Neural cell (in vitro differentiated cells): ENCODE measurements at regions not wholly inside any gene's neighbourhood (a gene's known extent, or its start where the extent isn't known, plus 50 kb on each side); places are given as distances from the start of the nearest gene placed in this dataset.
A peak's percentile ranks its signal among the peaks of the same experiment; 100 is the strongest.
"Not testable (repeated sequence)": the region's sequence is repeated elsewhere in the genome, so short reads cannot be mapped to it uniquely, and the experiment has no call there.

Experiments
- H2AFZ ChIP-seq: fragments of 200-600, 300-800 bp; sonication (generic), shearing (Covaris generic); 2 replicates; pipeline ENCODE4 v1.6.0; 2014; ENCODE audit warnings: low read depth, mild to moderate bottlenecking, antibody characterized with exemption, low read length, moderate library complexity
- H3F3A ChIP-seq: fragments of 200-600 bp; shearing (Covaris generic); 2 replicates; pipeline ENCODE4 v1.6.1; 2016; ENCODE audit warnings: mild to moderate bottlenecking, moderate library complexity, mixed read lengths, antibody characterized with exemption, low read length; ENCODE audit not compliant: insufficient read depth, poor library complexity, severe bottlenecking
- H3K27ac ChIP-seq: fragments of 200-600, 300-800 bp; sonication (generic), shearing (Covaris generic); 2 replicates; pipeline ENCODE4 v1.5.1; 2014; ENCODE audit warnings: mild to moderate bottlenecking, low read length, moderate library complexity
- H3K27me3 ChIP-seq: fragments of 300-800, 200-600 bp; sonication (generic), shearing (Covaris generic); 2 replicates; pipeline ENCODE4 v1.6.0; 2014; ENCODE audit warnings: mild to moderate bottlenecking, low read depth, low read length, moderate library complexity; ENCODE audit not compliant: insufficient read depth
- H3K36me3 ChIP-seq: fragments of 300-800, 200-600 bp; sonication (generic), shearing (Covaris generic); 2 replicates; pipeline ENCODE4 v1.5.1; 2014; ENCODE audit warnings: mild to moderate bottlenecking, antibody characterized with exemption, low read length, moderate library complexity; ENCODE audit not compliant: insufficient read depth
- H3K4me2 ChIP-seq: fragments of 300-800, 200-600 bp; sonication (generic), shearing (Covaris generic); 2 replicates; pipeline ENCODE4 v1.6.0; 2014; ENCODE audit warnings: mild to moderate bottlenecking, low read length
- H3K4me3 ChIP-seq: fragments of 300-800, 200-600 bp; sonication (generic), shearing (Covaris generic); 2 replicates; pipeline ENCODE4 v1.5.1; 2014; ENCODE audit warnings: mild to moderate bottlenecking, low read length, moderate library complexity
- H3K79me2 ChIP-seq: fragments of 200-600 bp; shearing (Covaris generic); replicated peaks from 2 replicates; pipeline ENCODE4 v1.6.0; 2014; ENCODE audit warnings: mild to moderate bottlenecking, low read length, moderate library complexity; ENCODE audit not compliant: insufficient read depth
- H3K9ac ChIP-seq: fragments of 300-800, 200-600 bp; sonication (generic), shearing (Covaris generic); 2 replicates; pipeline ENCODE4 v1.6.1; 2016; ENCODE audit warnings: mild to moderate bottlenecking, low read length, mixed read lengths
- H3K9me2 ChIP-seq: fragments of 200-600 bp; shearing (Covaris generic); 2 replicates; pipeline ENCODE4 v1.6.1; 2016; ENCODE audit warnings: mild to moderate bottlenecking, low read length, mixed read lengths; ENCODE audit not compliant: insufficient read depth
- H3K9me3 ChIP-seq: fragments of 200-600, 300-800 bp; sonication (generic), shearing (Covaris generic); 2 replicates; pipeline ENCODE4 v1.6.1; 2016; ENCODE audit warnings: mild to moderate bottlenecking, mixed run types, low read length, moderate library complexity, mixed read lengths
- H4K20me1 ChIP-seq: fragments of 200-600 bp; shearing (Covaris generic); 2 replicates; pipeline ENCODE4 v1.6.1; 2016; ENCODE audit warnings: mild to moderate bottlenecking, mixed run types; ENCODE audit not compliant: insufficient read depth
- EP300 ChIP-seq: fragments of 450-650 bp; conservative IDR thresholded peaks from 2 replicates; pipeline ENCODE4 v1.6.1; 2014; ENCODE audit warnings: antibody characterized with exemption, mild to moderate bottlenecking, moderate library complexity; ENCODE audit not compliant: poor library complexity, severe bottlenecking
- EZH2 ChIP-seq: fragments of 200-600, 300-800 bp; shearing (Covaris generic), sonication (generic); IDR thresholded peaks from 2 replicates; pipeline ENCODE4 v1.6.1; 2014; ENCODE audit warnings: antibody characterized with exemption, low read length, borderline replicate concordance, mild to moderate bottlenecking; ENCODE audit not compliant: insufficient read depth, poor library complexity, severe bottlenecking
- MXI1 ChIP-seq: fragments of 450-650 bp; conservative IDR thresholded peaks from 2 replicates; pipeline ENCODE4 v1.6.1; 2014; ENCODE audit warnings: antibody characterized with exemption, mild to moderate bottlenecking; ENCODE audit not compliant: poor library complexity, severe bottlenecking
- POLR2AphosphoS5 ChIP-seq: IDR thresholded peaks from 2 replicates; pipeline ENCODE4 v1.6.1; 2012
- RAD21 ChIP-seq: fragments of 450-650 bp; conservative IDR thresholded peaks from 2 replicates; pipeline ENCODE4 v1.6.1; 2014; ENCODE audit warnings: antibody characterized with exemption, mild to moderate bottlenecking, moderate library complexity
- SMC3 ChIP-seq: fragments of 450-650 bp; conservative IDR thresholded peaks from 2 replicates; pipeline ENCODE4 v1.6.1; 2014; ENCODE audit warnings: antibody characterized with exemption, mild to moderate bottlenecking, moderate library complexity; ENCODE audit not compliant: poor library complexity
- TAF1 ChIP-seq: IDR thresholded peaks from 2 replicates; pipeline ENCODE4 v1.6.1; 2012; ENCODE audit warnings: low read depth
- TF ChIP-seq, protein P1 (sequence below): fragments of 450-650 bp; IDR thresholded peaks from 2 replicates; pipeline ENCODE4 v1.5.1; 2014; ENCODE audit warnings: antibody characterized with exemption, mild to moderate bottlenecking, moderate library complexity; ENCODE audit not compliant: poor library complexity, severe bottlenecking
- TF ChIP-seq, protein P2 (sequence below): IDR thresholded peaks from 2 replicates; pipeline ENCODE4 v1.6.1; 2012; ENCODE audit warnings: borderline replicate concordance

DNA sequence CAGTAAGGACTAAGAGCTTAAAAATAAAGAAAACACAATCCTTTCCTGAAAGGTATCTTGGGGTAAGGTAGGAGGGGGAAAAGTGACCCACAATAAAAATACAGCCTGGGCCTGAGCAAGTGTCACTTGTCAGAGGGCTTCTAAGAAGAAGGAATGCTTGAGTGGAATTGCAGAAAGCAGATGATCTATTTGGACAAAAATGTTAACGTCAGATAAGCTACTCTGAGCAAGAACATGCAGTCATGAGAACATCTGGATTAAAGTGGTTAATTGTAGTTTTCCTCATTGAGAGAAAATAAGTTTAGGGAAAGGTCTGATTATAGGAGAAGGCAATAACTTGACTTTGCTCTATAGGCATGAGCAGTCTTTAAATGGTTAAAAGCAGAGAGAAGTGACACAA, 581.9 kb downstream of the HTR1B start:
- Histone ChIP-seq H2AFZ (no peak overlapping the region), H3K27ac (no peak overlapping the region), H3K4me3 (no peak overlapping the region), H3K4me2 (no peak overlapping the region), H3K9ac (no peak overlapping the region), H3K27me3 (no peaks in the 10 kb centered on the region), H3K36me3 (no peaks in the 10 kb centered on the region), H4K20me1 (no peaks in the 10 kb centered on the region), H3K79me2 (no peaks in the 10 kb centered on the region), H3F3A (no peaks in the 10 kb centered on the region), H3K9me2 (no peaks in the 10 kb centered on the region), H3K9me3 (no peaks in the 10 kb centered on the region)
- TF ChIP-seq EZH2 (no peak), RAD21 (no peak), POLR2AphosphoS5 (no peak), TAF1 (no peak), EP300 (no peak), MXI1 (no peak), SMC3 (no peak)
- TF ChIP-seq, protein P1, sequence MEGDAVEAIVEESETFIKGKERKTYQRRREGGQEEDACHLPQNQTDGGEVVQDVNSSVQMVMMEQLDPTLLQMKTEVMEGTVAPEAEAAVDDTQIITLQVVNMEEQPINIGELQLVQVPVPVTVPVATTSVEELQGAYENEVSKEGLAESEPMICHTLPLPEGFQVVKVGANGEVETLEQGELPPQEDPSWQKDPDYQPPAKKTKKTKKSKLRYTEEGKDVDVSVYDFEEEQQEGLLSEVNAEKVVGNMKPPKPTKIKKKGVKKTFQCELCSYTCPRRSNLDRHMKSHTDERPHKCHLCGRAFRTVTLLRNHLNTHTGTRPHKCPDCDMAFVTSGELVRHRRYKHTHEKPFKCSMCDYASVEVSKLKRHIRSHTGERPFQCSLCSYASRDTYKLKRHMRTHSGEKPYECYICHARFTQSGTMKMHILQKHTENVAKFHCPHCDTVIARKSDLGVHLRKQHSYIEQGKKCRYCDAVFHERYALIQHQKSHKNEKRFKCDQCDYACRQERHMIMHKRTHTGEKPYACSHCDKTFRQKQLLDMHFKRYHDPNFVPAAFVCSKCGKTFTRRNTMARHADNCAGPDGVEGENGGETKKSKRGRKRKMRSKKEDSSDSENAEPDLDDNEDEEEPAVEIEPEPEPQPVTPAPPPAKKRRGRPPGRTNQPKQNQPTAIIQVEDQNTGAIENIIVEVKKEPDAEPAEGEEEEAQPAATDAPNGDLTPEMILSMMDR = no peak
- TF ChIP-seq, protein P2, sequence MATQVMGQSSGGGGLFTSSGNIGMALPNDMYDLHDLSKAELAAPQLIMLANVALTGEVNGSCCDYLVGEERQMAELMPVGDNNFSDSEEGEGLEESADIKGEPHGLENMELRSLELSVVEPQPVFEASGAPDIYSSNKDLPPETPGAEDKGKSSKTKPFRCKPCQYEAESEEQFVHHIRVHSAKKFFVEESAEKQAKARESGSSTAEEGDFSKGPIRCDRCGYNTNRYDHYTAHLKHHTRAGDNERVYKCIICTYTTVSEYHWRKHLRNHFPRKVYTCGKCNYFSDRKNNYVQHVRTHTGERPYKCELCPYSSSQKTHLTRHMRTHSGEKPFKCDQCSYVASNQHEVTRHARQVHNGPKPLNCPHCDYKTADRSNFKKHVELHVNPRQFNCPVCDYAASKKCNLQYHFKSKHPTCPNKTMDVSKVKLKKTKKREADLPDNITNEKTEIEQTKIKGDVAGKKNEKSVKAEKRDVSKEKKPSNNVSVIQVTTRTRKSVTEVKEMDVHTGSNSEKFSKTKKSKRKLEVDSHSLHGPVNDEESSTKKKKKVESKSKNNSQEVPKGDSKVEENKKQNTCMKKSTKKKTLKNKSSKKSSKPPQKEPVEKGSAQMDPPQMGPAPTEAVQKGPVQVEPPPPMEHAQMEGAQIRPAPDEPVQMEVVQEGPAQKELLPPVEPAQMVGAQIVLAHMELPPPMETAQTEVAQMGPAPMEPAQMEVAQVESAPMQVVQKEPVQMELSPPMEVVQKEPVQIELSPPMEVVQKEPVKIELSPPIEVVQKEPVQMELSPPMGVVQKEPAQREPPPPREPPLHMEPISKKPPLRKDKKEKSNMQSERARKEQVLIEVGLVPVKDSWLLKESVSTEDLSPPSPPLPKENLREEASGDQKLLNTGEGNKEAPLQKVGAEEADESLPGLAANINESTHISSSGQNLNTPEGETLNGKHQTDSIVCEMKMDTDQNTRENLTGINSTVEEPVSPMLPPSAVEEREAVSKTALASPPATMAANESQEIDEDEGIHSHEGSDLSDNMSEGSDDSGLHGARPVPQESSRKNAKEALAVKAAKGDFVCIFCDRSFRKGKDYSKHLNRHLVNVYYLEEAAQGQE = no peak

DNA sequence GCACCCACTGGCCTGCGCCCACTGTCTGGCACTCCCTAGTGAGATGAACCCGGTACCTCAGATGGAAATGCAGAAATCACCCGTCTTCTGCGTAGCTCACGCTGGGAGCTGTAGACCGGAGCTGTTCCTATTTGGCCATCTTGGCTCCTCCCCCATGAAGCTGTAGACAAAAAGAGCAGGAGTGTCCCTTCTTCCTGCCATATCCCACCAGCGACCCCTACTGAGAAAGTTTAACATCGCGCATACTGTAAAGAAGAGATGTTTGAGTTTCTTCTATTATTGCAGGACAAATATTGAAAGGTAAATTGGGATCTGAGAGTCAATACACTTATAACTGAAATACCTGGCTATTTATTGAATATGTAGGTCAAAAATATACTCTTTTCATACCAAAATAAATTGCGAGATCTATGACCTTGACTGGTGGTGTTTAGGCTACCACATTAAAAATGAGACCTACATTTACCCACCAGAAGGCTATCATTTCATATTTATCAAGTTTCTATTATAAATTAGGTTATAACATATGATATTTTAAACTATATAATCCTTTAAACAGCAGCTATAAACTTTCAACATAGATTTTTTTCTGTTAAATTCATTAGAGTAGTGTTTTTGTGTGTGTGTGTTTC, 586.3 kb downstream of the HTR1B start:
- no peaks in the 10 kb centered on the region for H3F3A ChIP-seq
- H3K27ac ChIP-seq = no peak overlapping the region
- H3K9me2 ChIP-seq = no peaks in the 10 kb centered on the region
- H3K4me2 ChIP-seq = no peak overlapping the region
- H3K9me3 ChIP-seq = no peaks in the 10 kb centered on the region
- TF ChIP-seq, protein P1 = peak; percentile 64
- TF ChIP-seq RAD21 (peak; percentile 70), SMC3 (peak; percentile 63)
- TF ChIP-seq, protein P2 = no peak
- no peaks in the 10 kb centered on the region for H4K20me1 ChIP-seq
- H3K9ac ChIP-seq = no peak overlapping the region
- no peak overlapping the region for H2AFZ ChIP-seq
- H3K36me3 ChIP-seq = no peaks in the 10 kb centered on the region
- H3K27me3 ChIP-seq = no peaks in the 10 kb centered on the region
- no peaks in the 10 kb centered on the region for H3K79me2 ChIP-seq
- H3K4me3 ChIP-seq = peak overlapping the region; percentile 24

DNA sequence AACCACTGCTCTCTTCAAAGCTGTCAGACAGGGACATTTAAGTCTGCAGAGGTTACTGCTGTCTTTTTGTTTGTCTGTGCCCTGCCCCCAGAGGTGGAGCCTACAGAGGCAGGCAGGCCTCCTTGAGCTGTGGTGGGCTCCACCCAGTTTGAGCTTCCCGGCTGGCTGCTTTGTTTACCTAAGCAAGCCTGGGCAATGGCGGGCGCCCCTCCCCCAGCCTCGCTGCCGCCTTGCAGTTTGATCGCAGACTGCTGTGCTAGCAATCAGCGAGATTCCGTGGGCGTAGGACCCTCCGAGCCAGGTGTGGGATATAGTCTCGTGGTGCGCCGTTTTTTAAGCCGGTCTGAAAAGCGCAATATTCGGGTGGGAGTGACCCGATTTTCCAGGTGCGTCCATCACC, 586.9 kb downstream of the HTR1B start:
- H3K9ac ChIP-seq, H3K27ac ChIP-seq, H3K4me3 ChIP-seq, H4K20me1 ChIP-seq, H3K27me3 ChIP-seq, H3K4me2 ChIP-seq, H3K36me3 ChIP-seq, H2AFZ ChIP-seq, H3F3A ChIP-seq, H3K9me3 ChIP-seq, H3K79me2 ChIP-seq, H3K9me2 ChIP-seq: not testable (repeated sequence)
